Glomerular endothelial cell (primary cell): ENCODE measurements at regions not wholly inside any gene's neighbourhood (a gene's known extent, or its start where the extent isn't known, plus 50 kb on each side); places are given as distances from the start of the nearest gene placed in this dataset.
"Not testable (repeated sequence)": the region's sequence is repeated elsewhere in the genome, so short reads cannot be mapped to it uniquely, and the experiment has no call there.

Source experiments
- DNase-seq: peaks from one replicate; pipeline ENCODE4 v3.0.0-alpha.2; 2011; ENCODE audit warnings: low read depth, low spot score; ENCODE audit errors: extremely low read depth

DNA sequence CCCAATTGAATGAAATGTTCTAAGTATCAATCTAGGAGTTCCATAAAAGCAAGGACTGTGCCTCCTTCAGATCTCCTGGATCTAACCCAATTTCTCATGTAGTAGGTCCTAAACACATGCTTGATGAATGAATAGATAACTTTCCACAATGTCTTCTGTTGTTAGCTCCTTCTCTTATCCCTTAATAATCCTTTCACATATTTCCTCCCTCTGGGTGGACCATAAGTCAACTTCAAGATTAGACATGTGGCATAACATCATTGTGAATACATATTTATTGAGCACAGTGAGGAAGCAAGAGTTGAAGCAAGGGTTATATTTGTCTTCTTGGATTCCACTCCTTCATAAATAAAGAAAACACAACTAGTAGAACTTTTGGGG, 108.6 kb upstream of the EGFLAM start:
- no peak for DNase-seq

DNA sequence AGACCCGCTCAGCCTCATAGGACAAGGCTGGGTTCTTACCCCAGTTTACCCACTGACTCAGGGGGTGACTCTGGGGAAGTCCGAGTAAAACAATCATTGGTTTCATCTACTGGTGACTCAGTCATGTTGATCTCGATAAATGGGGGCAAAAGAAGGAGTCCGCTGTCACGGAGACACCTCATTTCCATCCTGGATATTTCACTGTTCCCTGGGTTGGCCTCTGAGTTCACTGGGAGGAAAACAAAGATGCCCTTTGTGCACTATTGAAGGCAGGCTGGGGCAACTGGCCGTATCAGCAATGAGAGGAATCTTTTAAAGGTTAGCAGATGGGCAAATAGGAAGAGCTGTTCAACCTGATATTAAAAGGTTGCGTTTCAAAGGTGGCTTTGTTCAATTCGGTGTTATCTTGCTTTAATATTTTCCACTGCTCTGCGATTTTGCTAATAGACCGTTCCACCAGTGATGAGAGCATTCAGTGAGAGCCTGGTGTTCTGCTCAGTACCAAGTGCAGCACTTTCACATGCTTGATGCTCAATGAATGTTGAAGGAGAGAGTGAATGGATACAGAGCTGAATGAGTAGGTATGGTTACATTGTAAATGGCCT, 110.2 kb upstream of the EGFLAM start:
- DNase-seq: no peak

DNA sequence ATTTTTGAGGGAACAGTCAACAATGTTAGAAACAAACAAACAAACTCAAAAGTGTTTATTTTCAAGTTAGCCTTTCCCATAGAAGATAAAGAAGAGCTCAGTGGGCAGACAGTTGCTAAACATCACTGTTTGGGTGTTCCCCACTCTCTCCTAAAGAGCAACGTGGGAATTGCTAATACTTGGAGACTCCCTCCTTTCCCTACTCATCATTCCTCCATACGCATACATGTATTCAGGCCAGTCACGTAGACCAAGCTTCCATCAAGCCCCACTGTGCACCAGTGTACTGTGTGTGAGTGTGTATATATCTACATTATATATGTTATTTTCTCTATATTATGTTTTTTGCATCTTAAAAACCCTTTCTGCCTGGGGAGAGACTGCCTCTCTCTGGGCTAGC, 115.0 kb upstream of the EGFLAM start:
- no peak for DNase-seq

DNA sequence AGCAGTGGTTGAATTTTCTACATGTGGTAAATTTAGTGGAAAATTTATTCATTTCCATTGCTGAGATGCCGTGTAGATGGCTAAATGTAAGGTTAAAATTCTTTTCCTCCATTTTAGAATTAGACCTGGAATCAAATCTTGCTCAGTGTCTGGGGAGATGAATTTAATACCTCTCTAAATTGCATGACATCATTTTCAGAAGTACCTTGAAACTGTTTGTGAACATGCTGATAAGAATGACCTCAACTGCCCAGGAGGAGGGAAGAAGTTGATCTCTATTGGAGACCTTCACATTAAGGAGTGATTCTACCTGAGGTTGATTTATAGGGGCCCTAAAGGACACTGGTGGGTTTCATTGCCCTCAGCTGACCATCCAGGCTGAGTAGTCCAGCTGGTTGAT, 116.7 kb upstream of the EGFLAM start:
- DNase-seq: no peak

DNA sequence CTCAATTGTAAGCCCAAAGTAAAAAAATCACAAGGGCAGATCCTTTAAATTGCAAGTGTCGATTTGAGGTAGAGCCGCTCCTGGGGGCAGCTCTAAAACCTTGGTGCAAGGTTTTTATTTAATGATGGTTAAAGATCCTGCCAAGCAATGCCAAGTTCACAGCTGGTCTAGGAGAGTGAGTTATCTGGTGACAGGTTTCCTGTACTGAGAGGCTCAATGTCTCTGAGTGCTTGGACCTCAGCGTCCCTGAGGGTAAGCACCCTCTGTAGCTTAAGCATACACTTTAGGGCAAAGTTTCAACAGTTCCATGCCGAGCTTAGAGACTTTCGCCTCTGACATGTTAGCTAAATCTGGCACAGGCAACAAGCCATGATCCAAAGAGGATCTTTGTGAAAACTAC, 119.8 kb upstream of the EGFLAM start:
- no peak for DNase-seq

DNA sequence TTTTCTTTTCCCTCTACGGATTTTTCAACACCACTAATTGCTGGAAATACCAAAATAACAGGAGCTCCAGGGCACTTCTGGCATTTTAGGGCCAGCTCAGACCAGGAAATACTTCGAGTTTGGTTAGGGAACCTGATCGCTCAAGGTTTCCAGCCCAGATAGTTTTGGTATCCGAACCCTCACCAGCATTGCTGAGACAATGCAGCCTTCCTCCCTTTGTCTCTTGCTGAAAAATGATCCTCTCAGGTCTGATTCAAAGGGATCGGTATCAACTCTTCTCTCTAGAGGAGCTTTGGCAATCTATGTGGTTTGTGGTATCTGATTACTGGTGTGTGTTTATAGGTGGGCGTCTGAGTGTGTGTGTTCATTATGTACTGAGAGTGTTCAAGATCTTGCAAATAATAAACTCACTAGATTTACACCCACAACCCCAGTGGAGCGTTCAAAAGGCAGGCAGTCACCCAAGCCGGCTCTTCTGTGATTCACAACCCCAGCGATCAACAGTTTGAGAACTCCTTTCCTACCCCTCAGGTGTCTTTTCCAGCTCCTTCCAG, 122.8 kb upstream of the EGFLAM start:
- DNase-seq: no peak

DNA sequence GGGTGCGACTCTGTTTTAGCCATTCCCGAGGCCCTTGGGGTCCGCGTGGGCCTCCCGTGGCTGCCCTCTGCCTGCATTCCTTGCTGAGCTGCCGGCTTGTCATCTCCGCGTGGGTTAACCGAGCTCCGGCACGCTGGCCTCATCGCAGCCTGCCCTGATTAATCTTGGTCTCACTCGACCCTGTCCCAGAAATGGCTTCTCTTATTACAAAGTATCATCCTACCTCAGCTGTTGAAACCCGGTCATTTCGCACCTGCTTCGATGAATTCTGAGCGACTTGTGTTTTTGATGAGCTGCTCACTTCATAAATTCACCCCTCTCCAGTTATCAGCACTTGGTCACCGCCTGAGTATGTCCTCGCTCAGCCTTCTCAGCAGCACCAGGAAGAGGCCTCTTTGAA, 123.5 kb upstream of the EGFLAM start:
- no peak for DNase-seq

DNA sequence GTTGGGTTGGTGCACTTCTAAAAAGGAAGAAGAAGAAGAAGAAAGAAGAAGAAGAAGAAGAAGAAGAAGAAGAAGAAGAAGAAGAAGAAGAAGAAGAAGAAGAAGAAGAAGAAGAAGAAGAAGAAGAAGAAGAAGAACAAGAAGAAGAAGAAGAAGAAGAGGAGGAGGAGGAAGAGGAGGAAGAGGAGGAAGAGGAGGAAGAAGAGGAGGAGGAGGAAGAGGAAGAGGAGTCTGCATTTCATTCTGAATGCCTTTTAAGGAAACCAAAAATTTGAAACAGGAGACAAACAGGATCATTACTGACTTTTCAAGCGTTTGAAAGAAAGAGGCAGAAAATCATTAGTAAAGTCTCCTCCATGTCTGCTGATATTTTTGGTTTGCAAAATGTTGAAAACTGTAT, 124.1 kb upstream of the EGFLAM start:
- DNase-seq: not testable (repeated sequence)

DNA sequence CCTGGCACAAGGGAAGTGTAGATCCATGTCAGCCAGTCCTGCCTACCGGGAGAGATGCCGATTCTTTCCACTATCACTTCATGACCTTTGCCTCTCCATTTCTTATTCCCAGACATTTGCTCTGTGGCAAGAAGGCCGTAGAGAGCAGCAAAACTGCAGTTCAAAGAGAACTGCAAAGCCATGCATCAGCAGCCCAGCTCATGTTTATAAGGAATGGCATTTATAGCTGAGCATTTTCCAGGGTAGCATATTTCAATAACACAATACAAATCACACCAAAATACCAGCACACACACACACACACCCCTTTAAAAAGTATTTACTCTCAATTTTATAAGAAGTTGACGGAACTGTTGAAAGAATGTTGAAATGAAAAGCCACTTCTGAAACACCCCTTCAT, 126.7 kb upstream of the EGFLAM start:
- DNase-seq: no peak

DNA sequence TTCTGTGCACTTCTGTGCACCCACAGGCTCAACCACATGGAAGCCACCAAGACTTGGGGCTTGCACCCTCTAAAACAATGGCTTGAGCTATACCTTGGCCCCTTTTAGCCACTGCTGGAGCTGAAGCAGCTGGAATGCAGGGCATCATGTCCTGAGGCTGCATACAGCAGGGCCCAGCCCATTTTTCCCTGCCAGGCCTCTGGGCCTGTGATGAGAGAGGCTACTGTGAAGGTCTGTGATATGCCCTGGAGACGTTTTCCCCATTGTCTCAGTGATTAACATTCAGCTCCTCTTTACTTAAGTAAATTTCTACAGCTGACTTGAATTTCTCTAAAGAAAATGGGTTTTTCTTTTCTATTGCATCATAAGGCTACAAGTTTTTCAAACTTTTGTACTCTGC, 134.0 kb upstream of the EGFLAM start:
- DNase-seq: no peak

DNA sequence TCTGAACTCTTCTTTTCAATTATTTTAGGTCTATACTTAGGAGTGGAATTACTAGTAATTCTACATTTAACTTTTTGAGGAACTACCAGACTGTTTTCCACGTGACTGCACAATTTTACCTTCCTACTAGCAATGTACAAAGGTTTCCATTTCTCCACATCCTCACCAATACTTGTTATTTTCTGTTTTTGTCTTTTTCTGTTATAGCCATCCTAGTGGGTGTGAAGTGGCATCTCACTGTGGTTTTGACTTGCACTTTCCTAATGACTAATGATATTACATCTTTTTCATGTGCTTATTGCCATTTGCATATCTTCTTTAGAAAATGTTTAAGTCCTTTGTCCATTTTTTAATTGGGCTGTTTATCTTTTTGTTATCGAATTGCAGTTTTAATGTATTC, 136.9 kb upstream of the EGFLAM start:
- no peak for DNase-seq

DNA sequence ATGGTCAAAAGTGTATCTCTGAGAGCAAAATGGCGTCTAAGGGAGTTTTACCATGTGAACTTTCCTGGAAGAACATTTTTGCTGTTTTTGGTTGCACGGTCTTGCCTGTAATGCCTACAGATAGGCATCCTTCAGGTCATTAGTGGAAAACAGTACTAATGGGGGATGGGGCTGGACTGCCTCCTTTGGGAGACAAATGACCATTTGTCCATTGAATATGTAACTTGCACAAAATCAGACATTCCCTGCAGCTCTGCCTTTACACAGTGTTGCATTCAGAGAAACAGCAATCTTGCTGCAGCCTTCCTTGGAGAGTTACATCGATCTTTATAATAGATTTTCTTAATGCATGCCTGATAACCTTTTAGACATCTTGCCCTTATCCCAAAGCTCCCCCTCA, 138.5 kb upstream of the EGFLAM start:
- DNase-seq: no peak

DNA sequence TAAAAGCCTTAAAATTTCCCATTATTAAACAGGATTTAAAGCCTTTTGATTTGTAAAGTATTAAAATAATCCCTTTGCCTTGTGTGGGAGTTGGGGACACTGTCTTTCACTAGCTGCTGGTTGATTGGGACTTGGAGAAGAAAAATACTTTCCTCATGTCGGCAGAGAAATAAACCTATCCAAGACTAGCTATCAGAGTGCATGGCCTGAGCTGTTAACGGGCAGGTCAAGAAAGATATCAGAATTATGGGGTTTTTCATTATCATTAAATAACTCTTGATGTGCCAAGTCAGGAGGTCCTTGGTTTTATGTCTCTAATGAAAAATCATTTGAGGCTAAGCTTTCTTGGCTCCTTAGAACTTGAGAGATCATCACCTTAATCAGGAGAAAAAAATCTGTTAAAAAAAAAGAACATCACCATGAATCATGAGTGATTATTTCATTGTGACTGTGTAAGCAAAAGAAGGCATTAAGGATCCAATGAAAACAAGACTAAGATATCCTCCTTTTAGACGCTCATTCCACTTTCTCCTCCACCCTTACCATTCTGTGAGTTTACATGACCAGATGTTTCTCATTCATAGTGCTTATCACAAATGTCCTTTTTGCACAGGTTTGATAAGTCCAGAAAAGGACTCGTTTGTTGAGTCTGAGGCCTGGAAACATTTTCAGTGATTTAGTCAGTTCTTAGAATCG, 140.4 kb upstream of the EGFLAM start:
- no peak for DNase-seq

DNA sequence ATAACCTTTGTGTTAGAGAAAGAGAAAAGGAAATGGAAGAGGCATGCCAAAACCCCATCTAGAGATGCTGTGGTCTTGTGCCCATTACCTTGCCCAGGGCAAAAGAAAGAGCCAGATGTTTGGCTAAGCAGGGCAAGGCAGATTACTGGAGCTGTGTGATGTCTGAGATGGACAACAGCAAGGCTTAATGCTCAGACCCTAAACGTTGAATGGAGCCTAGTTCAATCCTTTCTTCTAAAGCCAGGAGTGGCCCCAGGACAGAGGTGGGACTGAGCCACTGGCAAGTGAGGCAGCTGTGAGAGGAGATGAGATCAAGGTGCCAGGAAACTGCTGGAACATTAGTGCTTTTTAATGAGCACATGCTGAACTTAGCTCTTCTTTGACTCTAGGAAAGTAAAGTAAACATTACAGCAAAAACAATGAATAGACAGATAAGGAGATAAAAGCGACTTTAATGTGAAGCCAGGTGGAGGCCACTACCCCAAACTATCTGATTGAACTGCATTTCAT, 143.0 kb upstream of the EGFLAM start:
- no peak for DNase-seq

DNA sequence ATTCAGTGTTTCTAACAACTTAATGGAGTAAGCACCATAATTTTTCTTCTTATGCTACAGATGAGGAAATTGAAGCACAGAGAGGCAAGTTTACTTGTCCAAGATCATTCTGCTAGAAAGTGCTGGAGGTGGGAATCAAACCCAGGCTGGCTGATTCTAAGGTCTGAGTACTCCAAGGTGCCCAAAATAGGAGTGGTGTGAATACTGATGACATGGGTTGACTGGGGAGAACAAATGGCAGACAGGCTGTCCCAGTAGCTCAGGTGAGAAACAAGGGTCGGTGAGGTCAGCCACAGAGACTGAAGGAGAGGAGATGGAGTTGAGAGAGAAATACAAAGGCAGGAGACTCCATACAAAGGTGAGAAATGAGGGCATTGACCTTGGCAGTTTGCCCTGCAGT, 144.5 kb upstream of the EGFLAM start:
- no peak for DNase-seq

DNA sequence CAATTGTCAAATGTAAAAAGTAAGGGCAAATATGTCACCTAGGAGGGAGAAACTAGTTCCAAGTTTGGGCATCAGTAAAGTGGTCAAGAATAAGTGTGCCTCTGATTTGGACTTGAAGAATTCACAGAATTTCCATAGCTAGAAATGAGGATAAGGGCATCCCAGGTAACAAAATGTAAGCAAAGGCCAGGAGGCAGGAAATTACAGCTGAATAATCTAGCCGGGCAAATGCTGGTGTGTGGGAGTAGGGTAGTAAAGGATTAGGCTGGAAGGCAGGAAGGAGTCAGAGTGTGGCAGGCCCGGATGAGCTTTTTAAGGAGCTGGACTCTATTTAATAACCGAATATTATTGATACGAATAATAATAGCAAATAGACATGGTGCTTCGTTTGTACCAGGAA, 144.9 kb upstream of the EGFLAM start:
- DNase-seq: no peak

DNA sequence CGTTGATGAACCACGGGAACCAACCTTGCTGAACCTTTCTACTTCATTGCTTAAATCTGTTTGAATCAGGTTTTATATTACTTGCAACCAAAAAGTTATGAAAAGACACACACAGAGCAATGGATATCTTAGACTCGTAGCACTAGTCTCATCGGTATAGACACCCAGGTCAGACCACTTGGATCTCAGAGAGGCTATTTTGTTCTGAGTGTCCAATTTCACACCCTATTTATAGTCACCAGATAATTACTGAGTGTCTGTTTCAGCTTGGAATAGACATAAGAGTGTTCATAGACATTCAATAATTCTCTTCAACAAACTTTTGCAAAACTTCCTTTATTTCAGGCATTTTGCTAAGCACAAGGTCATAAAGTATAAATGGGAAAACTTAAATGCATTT, 145.4 kb upstream of the EGFLAM start:
- DNase-seq: no peak

DNA sequence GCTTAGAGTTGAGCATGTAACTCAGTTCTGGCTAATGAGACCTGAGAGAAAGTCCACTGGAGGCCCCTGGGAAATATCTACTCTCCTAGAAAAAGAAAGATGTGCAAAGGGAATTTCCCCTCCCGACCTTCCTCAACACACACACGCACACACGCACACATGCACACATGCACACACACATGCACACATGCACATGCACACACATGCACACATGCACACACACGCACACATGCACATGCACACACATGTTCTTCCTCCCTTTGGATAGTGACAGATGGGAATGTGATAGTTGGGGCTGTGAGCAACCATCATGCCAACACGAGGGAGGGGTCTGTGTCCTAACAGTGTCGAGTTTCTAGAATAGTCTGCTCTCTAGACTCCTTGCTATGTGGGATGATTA, 148.2 kb upstream of the EGFLAM start:
- DNase-seq: no peak

DNA sequence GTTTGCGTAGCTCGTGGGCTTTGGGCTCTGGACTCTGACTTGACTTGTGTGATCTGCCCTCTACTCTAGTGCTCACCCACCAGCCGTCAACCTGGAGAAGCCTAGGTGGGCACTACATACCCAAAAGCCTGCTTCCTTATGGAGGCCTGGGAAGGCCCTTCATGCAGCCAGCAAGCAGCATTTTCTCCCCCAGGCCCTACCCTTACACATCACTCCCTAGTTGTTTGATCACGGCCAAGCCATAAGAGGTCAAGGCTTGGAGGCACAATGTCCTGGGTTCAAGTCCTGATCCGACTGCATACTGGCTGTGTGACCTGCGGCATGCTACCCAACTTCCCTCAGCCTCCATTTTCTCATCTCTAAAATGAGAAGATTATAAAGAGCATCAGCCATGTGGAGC, 151.3 kb upstream of the EGFLAM start:
- DNase-seq: no peak

DNA sequence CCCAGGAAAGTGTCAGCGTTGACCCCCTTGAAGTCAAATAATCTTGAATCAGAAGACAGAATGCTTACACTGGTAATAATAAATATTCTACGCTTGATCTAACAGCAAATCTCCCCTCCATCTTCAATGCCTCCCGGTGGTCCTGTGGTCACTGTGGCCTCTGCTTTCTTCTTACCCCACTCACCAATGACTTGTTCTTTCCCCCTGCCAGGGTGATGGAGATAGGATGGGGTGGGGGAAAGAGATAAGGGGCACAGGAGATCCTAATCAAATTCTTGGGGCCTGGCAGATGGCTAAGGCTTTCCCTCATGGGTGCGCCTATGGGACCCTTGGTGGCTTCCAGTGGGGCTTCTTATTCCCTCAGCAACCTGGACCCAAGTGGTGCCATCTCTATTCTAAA, 152.6 kb upstream of the EGFLAM start:
- no peak for DNase-seq

DNA sequence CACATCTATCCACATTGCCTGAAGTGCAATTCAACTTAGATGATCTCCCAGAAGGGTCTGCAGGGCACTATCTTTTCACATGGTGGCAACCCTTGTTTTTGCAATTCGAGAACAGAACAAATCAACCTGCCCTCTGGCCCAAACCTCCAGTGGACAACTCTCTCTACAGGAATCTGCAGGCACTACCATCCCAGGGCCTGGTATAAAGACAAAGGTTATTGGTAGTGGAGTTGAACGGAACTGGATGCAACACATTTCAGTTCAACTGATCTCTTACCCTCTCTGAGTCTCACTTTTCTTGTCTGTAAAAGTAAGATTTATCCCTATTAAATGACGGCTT, 153.2 kb upstream of the EGFLAM start:
- DNase-seq: no peak

DNA sequence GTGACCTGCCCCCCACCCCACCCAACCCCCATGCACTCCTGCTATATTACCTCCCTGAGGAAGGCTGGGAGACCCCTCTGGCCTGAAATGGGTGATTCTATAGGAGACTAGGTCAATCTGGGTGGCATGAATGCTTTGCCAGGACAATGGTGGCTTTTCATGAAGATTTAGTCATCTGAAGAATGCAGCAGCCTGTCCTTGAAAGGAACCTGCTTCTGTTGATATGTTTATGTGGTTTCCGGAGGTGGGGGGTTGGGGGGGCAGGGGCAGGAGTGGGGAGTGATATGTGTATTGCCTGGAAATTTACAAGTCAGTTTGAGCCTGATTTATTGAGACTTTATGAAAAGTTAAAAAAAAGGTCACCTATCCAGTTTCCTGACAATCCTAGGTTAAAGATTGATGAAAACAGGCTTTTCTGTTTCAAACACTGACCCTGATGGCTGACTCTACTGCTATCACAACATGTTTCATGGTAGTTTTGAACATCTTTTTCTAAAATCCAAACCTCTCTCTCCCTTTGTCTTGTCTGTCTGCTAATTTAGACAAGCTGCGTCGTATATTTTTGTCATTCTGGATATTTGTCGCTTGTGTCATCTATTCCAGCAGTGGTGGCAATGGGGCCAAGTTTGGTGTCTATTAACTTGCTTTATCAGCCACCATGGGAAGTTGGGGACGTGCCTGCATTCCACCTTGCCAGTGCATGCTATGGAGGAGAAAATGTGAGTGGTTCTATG, 153.7 kb upstream of the EGFLAM start:
- DNase-seq: no peak
